GM19240 (cell line): ENCODE measurements at regions not wholly inside any gene's neighbourhood (a gene's known extent, or its start where the extent isn't known, plus 50 kb on each side); places are given as distances from the start of the nearest gene placed in this dataset.
"Not testable (repeated sequence)": the region's sequence is repeated elsewhere in the genome, so short reads cannot be mapped to it uniquely, and the experiment has no call there.

ENCODE experiments used
- DNase-seq: peaks from one replicate; pipeline ENCODE4 v3.0.0; 2011; ENCODE audit warnings: low spot score; ENCODE audit not compliant: insufficient read length

GRCh38 chr18:51448949-51449348 is 251.5 kb upstream of the MEX3C start:
- DNase-seq = no peak

GRCh38 chr18:51453594-51453993 is 256.1 kb upstream of the MEX3C start:
- DNase-seq = no peak

- DNase-seq = no peak
These were observed 261.4 kb upstream of the MEX3C start for GRCh38 chr18:51458861-51459260.

- no peak for DNase-seq
These were observed 264.5 kb upstream of the MEX3C start for GRCh38 chr18:51461956-51462355.

GRCh38 chr18:51463483-51464136 is 266.1 kb upstream of the MEX3C start:
- DNase-seq = no peak

- DNase-seq = no peak
These were observed 281.4 kb upstream of the MEX3C start for GRCh38 chr18:51478908-51479307.

GRCh38 chr18:51479736-51480135 is 282.3 kb upstream of the MEX3C start:
- no peak for DNase-seq

GRCh38 chr18:51480407-51481261 is 283.2 kb upstream of the MEX3C start:
- DNase-seq = no peak

GRCh38 chr18:51486735-51487366 is 289.4 kb upstream of the MEX3C start:
- DNase-seq = no peak

- DNase-seq = no peak
These were observed 292.9 kb upstream of the MEX3C start for GRCh38 chr18:51490417-51490816.

- no peak for DNase-seq
These were observed 293.4 kb upstream of the MEX3C start for GRCh38 chr18:51490860-51491259.

- DNase-seq = no peak
These were observed 294.3 kb upstream of the MEX3C start for GRCh38 chr18:51491678-51492372.

GRCh38 chr18:51498085-51498855 is 300.8 kb upstream of the MEX3C start:
- no peak for DNase-seq

- DNase-seq = no peak
These were observed 305.9 kb upstream of the MEX3C start for GRCh38 chr18:51503351-51503750.

- DNase-seq = no peak
These were observed 309.3 kb upstream of the MEX3C start for GRCh38 chr18:51506811-51507210.

- not testable (repeated sequence) for DNase-seq
These were observed 310.9 kb upstream of the MEX3C start for GRCh38 chr18:51508410-51508809.

- DNase-seq = no peak
These were observed 312.5 kb upstream of the MEX3C start for GRCh38 chr18:51510020-51510419.

- no peak for DNase-seq
These were observed 316.0 kb upstream of the MEX3C start for GRCh38 chr18:51513517-51513916.

GRCh38 chr18:51514128-51514527 is 316.6 kb upstream of the MEX3C start:
- DNase-seq = no peak

- DNase-seq = no peak
These were observed 319.1 kb upstream of the MEX3C start for GRCh38 chr18:51516478-51517038.

GRCh38 chr18:51519571-51519970 is 322.1 kb upstream of the MEX3C start:
- no peak for DNase-seq
